GM19025 (cell line): ENCODE measurements at regions not wholly inside any gene's neighbourhood (a gene's known extent, or its start where the extent isn't known, plus 50 kb on each side); places are given as distances from the start of the nearest gene placed in this dataset.
"Not testable (repeated sequence)": the region's sequence is repeated elsewhere in the genome, so short reads cannot be mapped to it uniquely, and the experiment has no call there.

Experiments
- ATAC-seq: cut with Tn5 transposase; IDR thresholded peaks from one replicate; pipeline ENCODE4 v1.9.1; 2021; ENCODE audit warnings: mild to moderate bottlenecking, low read depth, moderate library complexity; ENCODE audit not compliant: unreplicated experiment

DNA sequence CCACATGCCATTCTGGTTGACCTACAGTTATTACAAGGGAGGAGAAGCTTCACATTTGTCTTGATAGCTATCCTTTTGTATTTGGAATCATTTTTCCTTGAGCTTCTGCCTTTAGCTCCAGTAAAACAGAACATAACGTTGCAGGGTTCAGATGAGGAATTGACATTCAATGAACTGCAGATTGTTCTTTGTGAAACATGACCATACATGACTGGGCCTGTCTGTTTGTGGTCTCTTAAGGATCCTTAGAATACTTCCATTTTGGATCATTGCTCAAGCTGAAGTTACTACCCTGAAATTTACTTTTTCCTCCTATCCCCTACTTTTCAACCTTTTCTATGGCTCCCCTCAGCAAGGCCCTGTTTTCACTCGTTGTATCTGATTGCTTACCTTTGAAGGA lies 1281.7 kb upstream of the CELF4 start:
- ATAC-seq: no peak

GRCh38 chr18:38843291-38843690 lies 1277.7 kb upstream of the CELF4 start:
- ATAC-seq: no peak

GRCh38 chr18:38826247-38826646 lies 1260.6 kb upstream of the CELF4 start:
- no peak for ATAC-seq

DNA sequence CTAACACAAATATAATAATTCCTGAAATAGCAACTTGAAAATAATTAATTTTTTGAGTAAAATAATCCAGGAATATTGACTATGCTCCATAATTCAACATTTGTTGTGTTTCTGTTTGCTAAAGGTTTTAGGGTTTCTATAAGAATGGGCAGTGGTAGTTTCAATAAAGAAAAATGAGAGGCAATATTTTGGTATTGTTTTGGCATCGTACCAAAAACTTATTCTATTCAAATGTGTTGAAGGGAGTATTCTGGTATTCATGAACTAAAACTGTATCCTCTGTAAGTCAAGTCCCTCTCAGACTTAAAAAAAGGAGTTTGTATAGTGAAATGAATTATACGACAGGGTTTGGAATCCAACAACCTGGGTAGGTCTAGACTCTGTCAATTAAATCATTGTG lies 1245.6 kb upstream of the CELF4 start:
- ATAC-seq: no peak

DNA sequence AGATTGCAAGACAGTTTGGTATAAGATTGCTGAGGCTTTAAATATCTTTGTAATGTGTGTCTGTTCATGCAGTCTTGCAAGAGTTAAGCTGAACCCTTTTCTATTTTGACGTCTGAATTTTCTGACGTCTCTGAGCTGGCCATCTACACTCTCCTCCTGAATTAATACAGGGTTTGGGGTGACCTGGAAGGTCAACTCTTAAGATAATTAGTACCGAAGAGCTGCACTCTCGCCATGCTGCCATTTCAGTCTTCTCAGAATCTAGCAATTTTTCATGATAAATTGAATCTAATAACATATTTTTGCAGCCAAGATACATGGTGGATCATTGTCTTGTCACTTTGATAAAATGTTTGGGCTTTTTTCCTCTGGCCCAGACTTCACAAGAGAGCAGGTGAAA lies 1245.2 kb upstream of the CELF4 start:
- ATAC-seq: no peak

DNA sequence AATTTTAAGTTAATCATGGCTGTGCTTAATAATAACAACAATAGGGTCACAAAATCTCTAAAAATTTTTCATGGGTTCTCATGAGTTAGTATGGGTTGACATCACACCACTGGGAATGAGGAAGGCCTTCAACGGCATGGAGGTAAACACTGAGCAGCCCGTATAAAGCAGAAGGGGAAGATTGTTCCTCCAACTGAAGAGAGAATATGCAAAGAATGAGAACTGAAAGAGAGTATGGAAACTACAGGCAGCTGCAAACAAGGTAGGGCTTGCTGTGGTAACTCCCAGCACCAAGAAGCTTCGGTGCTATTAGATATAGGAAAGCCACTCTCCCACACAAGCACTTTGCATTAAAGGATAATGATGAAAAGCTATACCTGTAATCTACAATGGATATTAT lies 1242.3 kb upstream of the CELF4 start:
- ATAC-seq: no peak

DNA sequence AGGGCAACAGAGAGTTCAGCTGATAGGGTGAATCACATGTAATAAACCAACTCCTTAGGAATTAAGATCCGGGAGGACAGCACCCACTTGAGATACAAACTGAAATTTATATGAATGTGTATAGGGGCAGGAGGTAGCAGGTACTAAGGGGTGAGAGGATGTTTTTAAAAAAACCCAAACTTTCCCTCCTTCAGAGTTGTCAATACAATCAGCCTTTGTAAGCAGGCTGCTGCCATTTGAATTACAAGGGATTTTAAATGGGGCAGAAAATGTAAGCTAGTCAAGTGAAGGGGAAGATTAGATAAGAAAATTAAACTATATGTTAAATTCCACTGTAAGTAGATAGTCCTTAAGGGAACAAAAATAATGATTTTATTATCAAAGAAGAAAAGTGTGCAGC lies 1239.7 kb upstream of the CELF4 start:
- ATAC-seq: no peak

DNA sequence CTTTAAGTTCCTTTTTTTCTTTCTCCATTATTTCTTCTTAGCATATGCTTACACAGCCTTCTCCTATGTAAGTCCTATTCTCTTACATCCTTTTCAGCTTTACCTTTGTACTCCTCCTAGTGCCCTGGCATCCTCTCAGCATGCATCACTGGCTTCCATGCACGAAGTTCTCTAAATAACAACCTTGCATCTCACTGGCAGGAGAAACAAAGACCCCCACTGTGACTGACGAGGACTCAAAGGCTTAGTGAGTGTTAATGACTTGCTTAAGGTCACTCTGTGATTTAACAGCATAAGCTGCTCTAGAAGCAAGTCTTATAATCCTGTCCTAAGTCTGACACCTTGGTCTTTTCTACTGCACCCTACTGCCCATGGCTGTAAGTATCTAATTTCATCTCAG lies 1236.0 kb upstream of the CELF4 start:
- ATAC-seq: no peak

GRCh38 chr18:38796762-38797161 lies 1231.2 kb upstream of the CELF4 start:
- no peak for ATAC-seq

- ATAC-seq: no peak
These were observed 1227.1 kb upstream of the CELF4 start for GRCh38 chr18:38792731-38793130.

GRCh38 chr18:38790786-38791185 lies 1225.2 kb upstream of the CELF4 start:
- ATAC-seq: no peak

- ATAC-seq: no peak
These were observed 1224.7 kb upstream of the CELF4 start for GRCh38 chr18:38790303-38790702.

- no peak for ATAC-seq
These were observed 1223.5 kb upstream of the CELF4 start for GRCh38 chr18:38789141-38789540.

GRCh38 chr18:38786906-38787305 lies 1221.3 kb upstream of the CELF4 start:
- ATAC-seq: no peak

DNA sequence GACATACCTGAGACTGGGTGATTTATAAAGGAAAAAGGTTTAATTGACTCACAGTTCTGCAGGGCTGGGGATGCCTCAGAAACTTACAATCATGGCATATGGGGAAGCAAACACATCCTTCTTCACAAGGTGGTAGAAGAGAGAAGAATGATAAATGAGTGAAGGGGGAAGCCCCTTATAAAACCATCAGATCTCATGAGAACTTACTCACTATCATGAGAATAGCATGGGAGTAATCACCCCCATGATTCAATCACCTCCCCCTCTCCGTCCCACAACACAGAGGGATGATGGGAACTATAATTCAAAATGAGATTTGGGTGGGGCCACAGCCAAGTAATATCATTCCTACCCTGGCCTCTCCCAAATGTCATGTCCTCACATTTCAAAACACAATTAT lies 1206.0 kb upstream of the CELF4 start:
- ATAC-seq: not testable (repeated sequence)

DNA sequence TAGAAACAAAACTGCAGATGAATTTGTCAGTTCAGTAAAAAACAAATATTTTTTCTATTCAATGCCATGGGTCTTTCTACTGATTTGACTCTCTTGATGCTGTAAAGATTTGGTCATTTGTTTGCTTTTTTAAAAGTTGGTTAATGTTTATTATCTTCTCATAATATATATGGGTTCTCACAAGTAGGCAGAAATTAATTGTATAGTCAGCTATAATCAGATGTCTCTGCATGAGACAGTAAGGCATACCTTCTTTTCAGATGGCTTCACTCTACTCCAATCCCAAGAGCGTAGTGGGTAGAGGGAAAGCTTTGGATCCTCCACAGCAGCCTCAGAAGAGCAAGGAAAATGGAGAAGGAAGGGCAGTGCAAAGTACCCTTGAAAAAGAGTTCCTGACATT lies 1202.9 kb upstream of the CELF4 start:
- ATAC-seq: no peak

GRCh38 chr18:38759457-38759856 lies 1193.9 kb upstream of the CELF4 start:
- no peak for ATAC-seq

DNA sequence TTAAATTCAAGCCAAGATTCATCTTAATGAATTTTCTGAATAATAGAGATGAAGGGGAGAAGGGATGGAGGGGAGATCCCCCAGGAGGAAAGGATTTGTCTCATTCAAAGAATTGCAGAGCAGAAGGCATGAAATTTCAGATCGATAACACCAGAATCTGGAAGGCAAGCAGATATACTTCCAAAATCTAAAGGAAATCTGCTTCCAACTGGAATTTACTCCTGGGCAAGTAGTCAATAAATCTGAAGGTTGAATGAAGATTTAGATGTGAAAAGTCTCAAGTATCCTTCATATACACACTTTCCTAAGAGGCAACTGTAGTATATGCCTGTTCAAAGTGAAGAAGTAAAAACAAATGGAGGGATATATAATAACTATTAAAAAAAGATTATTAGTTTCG lies 1190.8 kb upstream of the CELF4 start:
- ATAC-seq: no peak

- ATAC-seq: no peak
These were observed 1186.8 kb upstream of the CELF4 start for GRCh38 chr18:38752430-38752829.

DNA sequence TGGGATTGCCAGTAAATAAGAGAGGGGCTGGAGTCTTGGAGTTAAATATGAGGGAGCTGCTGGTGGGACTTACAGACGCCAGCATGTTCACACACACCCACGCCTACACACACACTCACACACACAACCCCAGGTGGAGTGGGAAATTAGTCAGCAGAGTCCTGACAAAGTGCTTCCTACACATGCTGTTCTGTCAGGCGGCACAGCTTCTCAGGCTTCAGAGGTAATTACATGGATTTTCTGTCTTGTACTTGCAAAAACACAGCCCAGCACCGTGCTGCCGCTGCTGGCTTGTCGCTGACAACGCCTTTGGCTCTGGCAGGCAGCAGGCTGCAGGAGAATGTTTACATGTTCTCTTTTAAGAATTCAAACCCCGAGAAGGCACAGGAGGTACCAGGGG lies 1186.3 kb upstream of the CELF4 start:
- no peak for ATAC-seq

- ATAC-seq: no peak
These were observed 1185.6 kb upstream of the CELF4 start for GRCh38 chr18:38751211-38751610.

- no peak for ATAC-seq
These were observed 1185.2 kb upstream of the CELF4 start for GRCh38 chr18:38750751-38751150.

- no peak for ATAC-seq
These were observed 1181.6 kb upstream of the CELF4 start for GRCh38 chr18:38747153-38747552.

GRCh38 chr18:38720181-38720580 lies 1154.6 kb upstream of the CELF4 start:
- not testable (repeated sequence) for ATAC-seq
